Cardiac septum (tissue), 1 donor: ENCODE measurements at regions not wholly inside any gene's neighbourhood (a gene's known extent, or its start where the extent isn't known, plus 50 kb on each side); places are given as distances from the start of the nearest gene placed in this dataset.
"Not testable (repeated sequence)": the region's sequence is repeated elsewhere in the genome, so short reads cannot be mapped to it uniquely, and the experiment has no call there.

Source experiments
- DNase-seq: peaks from one replicate; pipeline ENCODE4 v3.0.0-alpha.2; 2020; ENCODE audit warnings: low spot score
- intact Hi-C: fragments of 100-400 bp; cut with DNase I; formaldehyde crosslinking; loops from one replicate; pipeline ENCODE4 v1.14.0; 2022
- donor health status: DM: no; HTN: no; CAD: no.

DNA sequence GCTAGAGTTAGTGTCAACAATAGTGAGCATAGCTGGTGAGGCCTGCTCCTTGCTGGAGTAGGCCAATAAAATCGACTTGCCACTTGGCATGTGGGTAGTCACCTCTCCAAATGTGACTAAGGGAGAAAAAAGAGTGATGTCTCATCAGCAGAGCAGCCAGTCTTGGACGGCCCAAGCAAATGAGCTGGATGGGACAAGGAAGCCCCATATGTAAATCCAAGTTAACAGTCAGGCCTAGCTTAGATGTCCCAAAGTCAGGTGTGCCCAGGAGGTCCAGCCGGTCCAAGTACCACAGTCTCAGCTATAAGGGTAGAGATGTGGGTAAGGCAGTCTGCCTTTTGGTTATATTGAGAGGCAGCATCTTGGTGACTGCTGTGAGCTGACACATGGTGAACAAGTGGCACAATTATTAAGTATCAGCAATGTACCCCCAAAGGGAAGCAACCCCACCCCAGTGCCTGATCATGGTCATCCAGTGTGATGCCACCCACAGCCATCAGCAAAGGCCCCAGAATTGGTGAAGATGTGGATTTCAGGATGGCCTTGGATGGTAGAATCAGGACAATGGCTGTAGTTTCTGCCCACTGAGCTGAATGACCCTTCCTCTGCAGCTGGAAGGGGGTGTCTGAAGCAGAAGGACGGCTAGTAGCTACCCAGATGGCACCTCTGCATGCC is 83.4 kb downstream of the TNFRSF13B start:
- intact Hi-C loops = no loop called here
- DNase-seq = peak; percentile 31

GRCh38 chr17:16887523-16888095 is 84.3 kb downstream of the TNFRSF13B start:
- intact Hi-C loops = no loop called here
- DNase-seq = peak; percentile 58

GRCh38 chr17:16886655-16887322 is 85.1 kb downstream of the TNFRSF13B start:
- DNase-seq = peak; percentile 38
- intact Hi-C loops = no loop called here

DNA sequence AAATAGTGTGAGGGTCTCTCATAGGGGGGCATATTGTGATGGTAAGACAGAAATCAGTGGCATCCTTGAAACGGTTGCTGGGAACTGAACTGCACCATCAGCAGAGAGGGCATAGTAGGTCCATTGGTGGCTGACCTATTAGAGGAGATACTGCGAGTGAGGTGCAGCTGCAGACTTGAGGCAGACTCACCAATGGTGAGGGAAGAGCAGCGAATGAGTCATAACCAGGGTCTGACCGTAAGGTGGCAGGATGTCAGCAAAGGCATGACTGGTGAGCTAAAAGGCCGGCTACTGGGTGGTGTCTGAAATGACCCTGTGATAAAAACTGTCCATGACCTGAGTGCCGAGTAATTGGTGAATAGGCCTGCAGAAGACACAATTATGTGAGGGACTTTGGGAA is 86.7 kb downstream of the TNFRSF13B start:
- intact Hi-C loops, DNase-seq: not testable (repeated sequence)

DNA sequence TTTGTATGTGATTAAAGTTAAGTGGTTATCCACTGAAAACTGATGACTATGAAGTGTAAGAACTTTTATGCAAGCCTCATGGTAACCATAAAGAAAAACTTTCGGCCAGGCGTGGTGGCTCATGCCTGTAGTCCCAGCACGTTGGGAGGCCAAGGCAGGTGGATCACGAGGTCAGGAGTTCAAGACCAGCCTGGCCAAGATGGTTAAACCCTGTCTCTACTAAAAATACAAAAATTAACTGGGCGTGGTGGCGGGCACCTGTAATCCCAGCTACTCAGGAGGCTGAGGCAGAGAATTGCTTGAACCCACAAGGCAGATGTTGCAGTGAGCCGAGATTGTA is 89.0 kb downstream of the TNFRSF13B start:
- intact Hi-C loops = not testable (repeated sequence)
- DNase-seq = peak; percentile 53

GRCh38 chr17:16882243-16882925 is 89.5 kb downstream of the TNFRSF13B start:
- DNase-seq = peak; percentile 54
- intact Hi-C loops = no loop called here

DNA sequence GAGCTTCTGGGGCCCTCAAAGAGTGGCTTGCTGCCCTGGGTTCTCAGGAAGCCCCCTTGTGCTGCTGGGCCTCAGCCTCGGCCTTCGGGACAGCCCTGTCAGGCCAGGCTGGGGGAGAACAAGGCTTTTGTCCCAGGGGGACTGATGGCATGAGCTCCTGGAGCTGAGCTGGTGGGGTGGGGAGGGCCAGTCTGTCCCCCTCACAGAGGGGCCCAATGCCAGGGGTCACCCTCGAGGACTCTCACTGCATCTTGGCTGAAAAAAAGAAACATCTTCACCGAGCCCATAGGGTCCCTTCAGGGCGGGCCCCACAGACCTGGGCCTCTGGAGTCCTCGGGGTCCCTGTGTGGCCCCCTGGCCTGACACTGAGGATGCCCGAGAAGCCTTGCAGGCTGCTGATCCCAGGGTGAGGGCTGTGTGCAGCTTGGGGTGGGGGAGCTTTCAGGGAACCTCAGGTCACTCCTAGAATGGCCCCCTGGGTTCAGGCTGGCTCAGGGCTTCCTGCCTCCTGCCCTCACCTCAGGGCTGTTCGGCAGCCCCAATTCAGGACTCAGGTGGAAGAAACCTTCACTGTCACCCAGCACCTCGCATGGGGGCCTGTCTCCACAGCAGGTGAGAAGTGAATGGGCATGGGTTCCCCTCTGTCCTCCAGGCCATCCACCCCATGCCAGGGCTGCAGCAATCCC is 90.5 kb downstream of the TNFRSF13B start:
- peak; percentile 63 for DNase-seq
- intact Hi-C loops = no loop called here

- intact Hi-C loops = no loop called here
These were observed 91.1 kb downstream of the TNFRSF13B start for GRCh38 chr17:16880843-16881230.

DNA sequence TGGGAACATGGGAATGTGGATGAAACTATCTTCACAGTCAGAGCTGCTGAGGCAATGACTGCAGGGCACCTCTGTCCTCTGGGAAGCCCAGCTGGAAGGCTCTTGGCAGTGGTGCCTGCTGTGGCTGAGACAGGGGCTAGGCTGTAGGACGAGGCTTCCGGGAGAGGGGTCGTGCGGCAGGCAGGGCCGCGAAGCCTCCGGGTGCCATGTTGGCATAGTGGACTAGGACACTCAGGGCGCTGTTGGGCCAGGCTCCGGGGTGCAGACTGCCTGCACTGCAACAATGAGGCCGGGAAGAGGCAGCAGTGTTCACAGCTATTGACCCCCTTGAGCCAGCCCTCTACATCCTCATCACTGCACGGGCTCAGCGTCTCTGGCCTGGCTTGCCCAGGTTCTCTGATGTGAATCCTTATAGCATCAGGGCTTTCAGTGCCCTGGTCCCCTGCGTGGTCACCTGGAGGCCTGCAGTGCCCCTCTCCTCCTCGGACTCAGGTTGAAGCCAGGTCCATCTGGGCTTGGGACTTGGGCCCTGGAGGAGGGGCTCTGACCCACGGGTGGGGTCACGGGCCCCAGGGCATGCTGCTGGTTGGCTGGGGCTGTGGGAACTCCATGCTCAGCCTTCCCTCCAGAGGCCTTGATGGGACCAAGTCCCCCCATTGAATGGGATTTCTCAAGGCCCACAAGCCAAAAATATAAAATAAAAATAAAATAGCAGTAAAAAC is 91.6 kb downstream of the TNFRSF13B start:
- DNase-seq = peak; percentile 15
- intact Hi-C loops = no loop called here

More at GRCh38 chr17:16880843-16881230, 91.1 kb downstream of the TNFRSF13B start:
- peak; percentile 44 for DNase-seq

DNA sequence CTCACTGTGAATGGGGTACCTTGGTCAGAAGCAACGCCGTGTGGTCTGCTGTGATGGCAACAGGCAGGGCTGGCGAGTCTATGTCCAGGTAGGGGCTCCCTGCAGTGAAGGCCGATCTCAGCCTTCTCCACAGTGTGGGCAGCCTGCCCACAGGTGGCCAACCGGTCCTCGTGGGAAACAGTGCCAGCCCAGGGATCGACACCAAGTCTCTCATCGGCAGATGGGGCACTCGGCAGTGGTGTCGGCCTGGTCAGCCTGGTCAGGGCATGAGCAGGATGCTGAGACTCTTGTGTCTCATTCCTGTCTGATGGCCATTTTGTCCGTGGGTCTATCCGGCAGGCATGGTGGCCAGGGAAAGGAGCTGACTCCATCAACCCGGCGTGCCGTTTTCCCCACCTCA is 92.2 kb downstream of the TNFRSF13B start:
- DNase-seq = peak; percentile 50
- intact Hi-C loops = no loop called here

DNA sequence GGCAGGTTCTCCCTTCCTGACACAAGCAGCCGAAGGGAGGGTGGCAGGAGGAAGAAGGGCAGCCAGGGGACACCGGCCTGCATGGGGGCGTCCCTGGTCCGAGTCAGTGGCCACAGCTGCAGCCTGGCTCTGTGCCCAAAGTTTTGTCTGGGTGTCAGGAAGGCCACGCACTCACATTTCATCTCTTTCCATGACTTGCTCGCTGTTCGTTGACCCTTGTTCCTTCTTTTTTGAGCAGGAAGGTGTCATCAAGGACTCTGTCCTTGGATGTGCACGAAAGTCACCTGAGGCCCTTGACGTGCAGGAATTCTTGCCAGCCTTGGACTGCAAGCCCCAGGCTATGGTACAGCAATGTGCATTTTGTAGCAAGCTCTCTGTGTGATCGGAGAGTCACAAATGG is 93.3 kb downstream of the TNFRSF13B start:
- intact Hi-C loops = no loop called here

GRCh38 chr17:16878084-16878483 is 93.8 kb downstream of the TNFRSF13B start:
- intact Hi-C loops = no loop called here
- peak; percentile 41 for DNase-seq

More for the DNA sequence above, 93.3 kb downstream of the TNFRSF13B start:
- peak; percentile 36 for DNase-seq

DNA sequence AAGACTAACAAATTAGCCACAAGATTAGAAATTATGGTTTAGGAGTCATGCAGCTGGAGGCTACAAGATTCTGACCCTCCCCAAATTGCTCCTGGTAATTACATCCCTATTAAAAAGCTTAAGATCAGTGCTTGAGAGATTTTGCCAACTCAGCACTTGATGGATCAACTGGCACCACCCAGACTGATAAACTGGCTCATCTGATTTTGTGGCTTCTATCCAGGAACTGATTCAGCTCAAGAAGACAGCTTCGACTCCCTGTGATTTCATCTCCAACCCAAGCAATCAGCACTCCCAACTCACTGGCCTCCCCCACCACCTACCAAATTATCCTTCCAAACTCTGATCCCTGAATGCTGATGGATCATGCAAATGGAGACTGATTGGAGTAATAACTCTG is 94.8 kb downstream of the TNFRSF13B start:
- peak; percentile 7 for DNase-seq
- intact Hi-C loops = no loop called here

- no peak for DNase-seq
- intact Hi-C loops = no loop called here
These were observed 96.3 kb downstream of the TNFRSF13B start for GRCh38 chr17:16875662-16876061.

- intact Hi-C loops = not testable (repeated sequence)
- peak; percentile 59 for DNase-seq
These were observed 97.7 kb downstream of the TNFRSF13B start for GRCh38 chr17:16874216-16874615.

DNA sequence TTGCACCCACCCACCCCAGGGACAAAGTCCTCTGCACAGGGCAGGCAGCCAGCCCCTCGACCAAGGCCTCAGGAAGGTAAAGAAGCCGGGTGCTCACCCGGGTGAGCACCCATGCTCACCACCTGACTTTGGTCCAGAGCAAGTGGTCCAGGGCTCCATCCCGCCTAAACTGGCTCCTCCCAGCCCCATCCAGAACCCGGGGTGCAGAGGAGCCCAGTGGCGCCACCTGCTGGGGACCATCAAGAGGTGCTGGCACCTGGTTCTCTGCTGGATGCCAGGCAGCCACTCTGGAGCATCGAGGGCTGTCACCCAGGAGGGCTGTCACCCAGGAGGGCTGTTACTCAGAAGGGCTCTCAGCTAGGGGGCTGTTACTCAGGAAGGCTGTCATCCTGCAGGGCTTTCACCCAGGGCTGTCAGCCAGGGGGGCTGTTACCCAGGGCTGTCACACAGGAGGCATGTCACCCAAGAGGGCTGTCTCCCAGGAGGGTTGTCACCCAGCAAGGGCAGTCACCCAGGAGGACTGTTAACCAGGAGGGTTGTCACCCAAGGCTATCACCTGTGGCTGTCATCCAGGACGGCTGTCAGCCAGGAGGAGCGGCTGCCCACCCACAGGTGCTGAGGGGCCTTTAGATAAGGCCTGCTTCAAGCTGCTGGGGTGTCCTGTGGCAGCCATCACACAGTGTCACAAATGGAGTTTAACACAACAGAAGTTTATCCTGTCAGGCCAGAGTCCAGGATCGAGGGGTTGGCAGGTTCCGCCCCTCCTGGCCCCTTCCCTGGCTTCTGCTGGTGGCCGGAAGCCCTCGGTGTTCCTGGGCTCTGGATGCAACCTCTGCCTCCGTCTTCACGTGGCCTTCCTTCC is 98.5 kb downstream of the TNFRSF13B start:
- peak; percentile 74 for DNase-seq
- intact Hi-C loops = no loop called here

GRCh38 chr17:16872351-16873173 is 99.4 kb downstream of the TNFRSF13B start:
- intact Hi-C loops = no loop called here

More at GRCh38 chr17:16872351-16873173, 99.4 kb downstream of the TNFRSF13B start:
- peak; percentile 74 for DNase-seq
